Chondrocyte (in vitro differentiated cells): ENCODE measurements at regions not wholly inside any gene's neighbourhood (a gene's known extent, or its start where the extent isn't known, plus 50 kb on each side); places are given as distances from the start of the nearest gene placed in this dataset.
"Not testable (repeated sequence)": the region's sequence is repeated elsewhere in the genome, so short reads cannot be mapped to it uniquely, and the experiment has no call there.

ENCODE experiments used
- DNase-seq: peaks from one replicate; pipeline ENCODE4 v3.0.0; 2021; ENCODE audit warnings: mixed read lengths, low spot score
- H3K27ac Mint-ChIP-seq: one replicate; pipeline ENCODE4 v1.8.0; 2021; ENCODE audit warnings: mild to moderate bottlenecking, moderate library complexity, mixed read lengths; ENCODE audit not compliant: unreplicated experiment
- H3K27me3 Mint-ChIP-seq: 2 replicates; pipeline ENCODE4 v1.8.0; 2021; ENCODE audit warnings: low read depth, mixed read lengths
- H3K36me3 Mint-ChIP-seq: 2 replicates; pipeline ENCODE4 v1.8.0; 2021; ENCODE audit warnings: low read depth, mixed read lengths
- H3K4me1 Mint-ChIP-seq: 2 replicates; pipeline ENCODE4 v1.8.0; 2021; ENCODE audit warnings: low read depth, mild to moderate bottlenecking, mixed read lengths
- H3K4me3 Mint-ChIP-seq: one replicate; pipeline ENCODE4 v1.8.0; 2021; ENCODE audit warnings: mild to moderate bottlenecking, moderate library complexity, mixed read lengths; ENCODE audit not compliant: unreplicated experiment
- H3K9me3 Mint-ChIP-seq: 2 replicates; pipeline ENCODE4 v1.8.0; 2021; ENCODE audit warnings: low read depth, mixed read lengths
- CTCF ChIP-seq: fragments of 200-600 bp; sonication (generic); IDR thresholded peaks from 2 replicates; pipeline ENCODE4 v1.5.0; 2021; ENCODE audit warnings: antibody characterized with exemption, mild to moderate bottlenecking, moderate library complexity

DNA sequence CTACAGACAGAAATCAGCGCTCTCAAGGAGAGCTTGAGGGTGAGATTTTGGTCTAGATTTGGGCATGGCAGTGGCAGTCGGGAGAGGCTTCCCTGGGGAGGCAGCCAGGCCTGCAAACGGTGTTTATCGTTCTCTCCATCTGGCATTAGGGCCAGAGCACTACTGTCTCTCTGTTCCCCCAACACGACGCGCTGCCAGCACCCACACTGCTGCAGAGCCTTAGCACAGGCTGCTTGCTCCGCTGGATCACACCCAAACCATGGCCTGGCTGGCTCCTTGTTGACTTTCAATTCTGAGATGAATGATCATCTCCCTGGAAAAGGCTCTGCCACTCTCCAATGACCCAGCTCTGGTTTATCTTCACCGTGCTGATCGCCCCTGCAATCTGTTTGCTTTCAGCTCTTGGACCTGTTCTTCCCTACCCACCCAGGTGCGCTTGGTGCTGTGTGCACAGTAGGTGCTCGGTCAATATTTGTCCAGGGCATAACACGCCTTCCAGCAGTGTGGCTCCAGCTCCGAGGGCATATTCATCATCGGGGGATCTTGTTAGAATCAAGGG lies 106.1 kb downstream of the TFAP2C start:
- Mint-ChIP-seq H3K36me3 (no peaks in the 10 kb centered on the region), H3K27me3 (peaks cover 2% of the 10 kb centered on the region), H3K9me3 (no peaks in the 10 kb centered on the region), H3K27ac (no peak overlapping the region), H3K4me1 (no peaks in the 10 kb centered on the region), H3K4me3 (no peak overlapping the region)
- DNase-seq: no peak
- no peak for TF ChIP-seq CTCF

GRCh38 chr20:56736285-56736857 lies 107.3 kb downstream of the TFAP2C start:
- Mint-ChIP-seq H3K4me1 (no peaks in the 10 kb centered on the region), H3K4me3 (no peak overlapping the region), H3K36me3 (no peaks in the 10 kb centered on the region), H3K27ac (no peak overlapping the region), H3K27me3 (peaks cover 2% of the 10 kb centered on the region), H3K9me3 (no peaks in the 10 kb centered on the region)
- TF ChIP-seq CTCF: no peak
- no peak for DNase-seq

DNA sequence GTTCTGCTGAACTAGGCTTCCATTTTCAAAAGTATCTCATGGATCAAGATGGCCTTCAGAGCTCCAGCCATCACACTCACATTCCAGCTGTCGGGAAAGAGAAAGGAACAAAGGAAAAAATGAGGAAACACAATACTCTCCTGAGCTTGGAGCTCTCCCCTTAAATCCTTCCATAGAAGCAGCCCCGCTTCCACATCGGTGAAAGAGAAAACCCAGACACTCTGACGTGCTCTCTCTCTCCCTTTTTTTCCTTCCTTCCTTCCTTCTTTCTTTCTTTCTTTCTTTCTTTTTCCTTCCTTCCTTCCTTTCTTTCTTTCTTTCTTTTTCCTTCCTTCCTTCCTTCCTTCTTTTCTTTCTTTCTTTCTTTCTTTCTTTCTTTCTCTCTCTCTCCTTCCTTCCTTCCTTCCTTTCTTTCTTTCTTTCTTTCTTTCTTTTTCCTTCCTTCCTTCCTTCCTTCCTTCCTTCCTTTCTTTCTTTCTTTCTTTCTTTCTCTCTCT lies 115.3 kb downstream of the TFAP2C start:
- H3K27ac Mint-ChIP-seq, H3K4me3 Mint-ChIP-seq, H3K27me3 Mint-ChIP-seq, H3K4me1 Mint-ChIP-seq, DNase-seq, H3K36me3 Mint-ChIP-seq, H3K9me3 Mint-ChIP-seq: not testable (repeated sequence)

GRCh38 chr20:56748476-56749377 lies 119.6 kb downstream of the TFAP2C start:
- no peaks in the 10 kb centered on the region for H3K9me3 Mint-ChIP-seq
- no peak overlapping the region for H3K4me3 Mint-ChIP-seq
- H3K36me3 Mint-ChIP-seq: no peaks in the 10 kb centered on the region
- peaks cover 6% of the 10 kb centered on the region for H3K27me3 Mint-ChIP-seq
- H3K27ac Mint-ChIP-seq: no peak overlapping the region
- TF ChIP-seq CTCF: no peak
- DNase-seq: no peak
- H3K4me1 Mint-ChIP-seq: peaks cover 10% of the 10 kb centered on the region

DNA sequence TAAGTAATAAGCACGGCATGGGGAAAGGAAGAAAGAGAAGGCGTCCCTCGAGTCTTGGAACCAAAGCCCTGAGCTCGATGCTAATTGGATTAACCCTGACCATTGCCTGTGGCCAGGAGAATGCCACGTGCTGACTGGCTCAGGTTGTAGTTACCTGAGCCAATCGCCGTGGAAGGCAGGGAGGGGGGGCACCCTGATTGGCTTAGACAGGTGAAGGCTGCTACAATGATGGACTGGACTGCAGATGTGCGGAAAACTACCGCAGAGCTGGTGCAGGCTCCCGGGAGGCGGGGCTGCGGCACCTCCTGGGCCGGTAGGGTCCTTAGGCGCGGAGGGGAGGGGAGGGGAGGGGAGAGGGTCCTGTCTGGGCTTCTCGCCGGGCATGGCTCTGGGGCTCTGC lies 121.3 kb downstream of the TFAP2C start:
- TF ChIP-seq CTCF: no peak
- H3K4me3 Mint-ChIP-seq: no peak overlapping the region
- H3K4me1 Mint-ChIP-seq: peaks cover 10% of the 10 kb centered on the region
- no peak overlapping the region for H3K27ac Mint-ChIP-seq
- no peaks in the 10 kb centered on the region for H3K9me3 Mint-ChIP-seq
- peaks cover 6% of the 10 kb centered on the region for H3K27me3 Mint-ChIP-seq
- DNase-seq: no peak
- no peaks in the 10 kb centered on the region for H3K36me3 Mint-ChIP-seq
